Motor neuron (in vitro differentiated cells): ENCODE measurements at regions not wholly inside any gene's neighbourhood (a gene's known extent, or its start where the extent isn't known, plus 50 kb on each side); places are given as distances from the start of the nearest gene placed in this dataset.

ENCODE experiments used
- ATAC-seq, 8 experiments: fragments of 200-7000 bp; cut with Tn5 transposase; replicated peaks in 6 of 8; 2 replicates each; pipeline ENCODE4 v1.8.0; 2021; ENCODE audit warnings: mild to moderate bottlenecking in 8 of 8, moderate library complexity in 8 of 8
- H3K27ac ChIP-seq, 2 donors: fragments of 250-450 bp; sonication (Bioruptor Pico); 2 replicates each; pipeline ENCODE4 v1.9.0; 2021; ENCODE audit warnings: antibody characterized with exemption in 2 of 2, mild to moderate bottlenecking in 2 of 2, moderate library complexity in 1 of 2
- H3K4me1 ChIP-seq, 2 donors: fragments of 250-450 bp; sonication (Bioruptor Pico); replicated peaks in 1 of 2; 2 replicates each; pipeline ENCODE4 v1.6.1; 2021; ENCODE audit warnings: antibody characterized with exemption in 2 of 2, mild to moderate bottlenecking in 2 of 2, moderate library complexity in 1 of 2
- H3K4me3 ChIP-seq, 5 donors: fragments of 250-450 bp; sonication (Bioruptor Pico); 2 replicates each; pipeline ENCODE4 v1.9.0; 2021; ENCODE audit warnings: antibody characterized with exemption in 5 of 5, mild to moderate bottlenecking in 5 of 5, moderate library complexity in 4 of 5
- WGBS, 10 experiments: fragments of 450-650 bp; shearing (Covaris generic); methylation state at CpG; one replicate each; pipeline ENCODE4 v1.0.0; 2022; 5-methylcytosine and 5-hydroxymethylcytosine counted together
- in situ Hi-C, 9 experiments: fragments of 400-800 bp; cut with MboI; loops; one replicate each; pipeline ENCODE4 v1.15.0; 2021; ENCODE audit warnings: low sequenced_read_pairs in 9 of 9, low pct_unique_long_range_greater_than_20kb in 2 of 9; ENCODE audit not compliant: unreplicated experiment in 9 of 9

DNA sequence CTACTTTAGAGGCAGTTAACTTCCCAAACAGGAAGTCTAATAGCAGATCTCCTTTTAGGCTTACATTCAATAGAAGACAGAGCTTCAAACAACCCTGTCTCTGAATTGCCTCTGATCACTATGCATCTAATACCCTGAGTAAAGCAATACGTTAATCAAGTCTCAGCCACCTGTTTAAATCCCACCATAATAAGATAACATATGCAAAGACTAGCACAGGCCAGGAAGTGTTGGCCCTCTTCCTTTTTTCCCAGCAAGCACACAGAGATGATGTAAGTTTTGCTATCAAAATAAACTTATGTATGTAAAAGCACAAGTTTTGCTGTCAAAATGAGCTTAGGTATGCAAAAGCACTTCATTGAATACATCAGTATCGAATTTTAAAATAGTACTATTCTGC lies 385.5 kb downstream of the RND3 start:
- in situ Hi-C loops: no loop called here
- Histone ChIP-seq H3K4me3 (no peak overlapping the region), H3K4me1 (peaks cover 0 to 5% of the 10 kb centered on the region in 2 donors), H3K27ac (no peak overlapping the region)
- 42 to 92% (median 55%) methylated on average over 1 to 2 of the region's 2 CpGs; no CpG with 5 or more reads in 2 of the 10 experiments for WGBS, 10 experiments
- no peak for ATAC-seq

DNA sequence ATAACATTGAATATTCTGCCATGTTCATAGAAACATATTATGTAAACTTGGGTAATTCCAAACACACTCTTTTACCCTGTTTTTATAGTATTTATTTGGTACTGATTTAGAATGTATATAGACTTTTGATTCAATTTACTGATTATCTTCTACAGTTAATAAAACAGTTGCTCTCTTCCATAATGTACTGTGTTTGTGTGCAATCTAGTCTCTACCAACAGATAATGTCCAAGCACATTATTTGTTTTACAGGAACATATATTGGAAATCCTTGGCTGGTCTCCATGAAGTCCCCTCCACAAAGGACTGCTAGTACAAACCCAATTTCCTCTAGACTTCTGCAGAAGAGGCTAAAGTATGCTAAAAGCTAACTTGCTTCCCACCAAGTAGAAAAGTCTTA lies 386.6 kb downstream of the RND3 start:
- Histone ChIP-seq H3K4me3 (no peak overlapping the region), H3K4me1 (peaks cover 0 to 4% of the 10 kb centered on the region in 2 donors), H3K27ac (no peak overlapping the region)
- ATAC-seq: no peak
- in situ Hi-C loops: no loop called here

DNA sequence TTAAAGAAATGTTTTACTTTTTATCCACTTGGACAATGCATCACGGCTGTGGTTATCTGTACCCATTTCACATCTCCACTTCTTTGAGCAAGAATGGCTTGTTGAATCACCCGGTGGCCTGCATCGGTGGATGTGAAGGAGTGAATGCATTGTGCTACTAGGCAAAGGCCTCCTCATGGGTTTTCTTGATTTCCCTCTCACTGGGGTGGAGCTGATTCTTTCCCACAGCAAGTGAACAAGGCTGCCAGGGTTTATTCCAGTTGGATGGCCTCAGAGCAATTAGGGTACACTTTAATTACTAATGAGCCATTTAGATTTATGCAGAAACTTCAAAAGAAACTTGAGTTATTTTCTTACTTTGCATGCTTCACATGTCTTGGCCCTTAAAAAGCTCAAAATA lies 387.1 kb downstream of the RND3 start:
- H3K4me1 ChIP-seq: peaks cover 0 to 4% of the 10 kb centered on the region in 2 donors
- H3K4me3 ChIP-seq: no peak overlapping the region
- H3K27ac ChIP-seq: no peak overlapping the region
- in situ Hi-C loops: no loop called here
- no peak for ATAC-seq
- 89 to 100% (median 100%) methylated on average over 1 to 3 of the region's 3 CpGs; no CpG with 5 or more reads in 3 of the 10 experiments for WGBS, 10 experiments

DNA sequence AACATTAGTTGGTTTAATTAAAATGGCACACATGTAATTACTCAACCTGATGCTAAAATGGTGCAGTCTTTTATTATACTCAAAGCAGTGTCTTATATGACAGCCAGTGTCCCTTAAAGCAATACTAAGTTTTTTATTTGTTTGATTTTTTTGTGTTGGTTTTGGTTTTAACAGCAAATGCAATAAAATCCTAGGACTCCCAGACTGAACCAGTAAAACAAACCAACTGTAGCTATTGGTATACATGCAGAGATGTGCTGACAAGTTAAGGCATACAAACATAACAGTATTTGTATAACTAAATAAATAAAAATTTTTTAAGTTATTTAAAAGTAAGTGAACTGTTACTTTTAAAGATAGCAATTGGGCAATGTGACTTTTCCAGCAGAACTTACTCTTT lies 387.7 kb downstream of the RND3 start:
- in situ Hi-C loops: no loop called here
- peaks cover 0 to 4% of the 10 kb centered on the region in 2 donors for H3K4me1 ChIP-seq
- H3K27ac ChIP-seq: no peak overlapping the region
- H3K4me3 ChIP-seq: no peak overlapping the region
- ATAC-seq: no peak

DNA sequence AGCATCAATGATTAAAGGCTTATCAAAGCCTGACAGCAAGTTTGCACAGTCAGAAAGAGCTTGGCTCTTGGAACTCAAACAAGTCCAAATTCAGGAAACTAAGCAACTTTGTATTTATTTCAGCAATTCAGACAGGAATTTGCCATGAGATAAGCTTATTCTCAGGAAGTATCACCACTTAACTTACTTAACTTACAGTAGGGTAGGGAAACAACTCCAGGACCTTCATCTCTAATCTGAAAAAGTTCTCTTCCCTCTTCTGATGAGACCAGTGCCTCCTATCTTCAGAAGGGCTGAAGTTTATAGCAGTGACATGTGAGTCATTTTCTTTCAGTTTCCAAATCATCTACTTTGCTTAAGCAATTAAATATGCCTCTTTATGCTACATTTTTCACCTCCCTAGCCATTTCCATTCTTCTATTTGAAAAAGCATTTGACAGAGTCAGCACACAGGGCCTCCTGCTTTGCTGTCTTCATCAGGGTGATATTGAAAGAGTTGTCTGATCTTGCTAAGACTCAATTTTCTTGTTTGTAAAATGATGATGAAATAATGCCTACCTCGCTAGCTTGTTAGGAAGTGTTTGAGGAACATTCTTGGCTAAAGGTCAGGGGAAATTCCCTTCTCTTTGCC lies 389.5 kb downstream of the RND3 start:
- 60 to 100% (median 93%) methylated on average over 1 of the region's 1 CpG; no CpG with 5 or more reads in 4 of the 10 experiments for WGBS, 10 experiments
- ATAC-seq: peak in 2 of 8 experiments; percentile 83 to 85
- peaks cover 0 to 4% of the 10 kb centered on the region in 2 donors for H3K4me1 ChIP-seq

DNA sequence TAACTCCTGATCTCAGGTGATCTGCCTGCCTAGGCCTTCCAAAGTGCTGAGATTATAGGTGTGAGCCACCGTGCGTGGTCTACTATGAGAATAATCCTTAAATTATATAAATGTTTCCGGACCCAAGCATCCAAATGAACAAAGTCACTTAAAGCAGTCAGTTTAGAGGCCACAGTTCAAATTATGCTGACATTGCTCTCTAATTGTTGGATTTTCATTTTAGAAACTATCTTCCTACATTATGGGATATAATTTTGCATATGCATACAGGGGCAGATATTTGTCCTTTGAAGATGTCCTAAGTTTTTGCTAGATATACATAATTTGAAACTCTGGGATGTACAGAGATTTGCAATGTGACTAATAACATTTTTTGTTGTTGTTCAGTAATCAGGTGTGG lies 390.1 kb downstream of the RND3 start:
- H3K4me1 ChIP-seq: peaks cover 0 to 4% of the 10 kb centered on the region in 2 donors
- no peak overlapping the region for H3K4me3 ChIP-seq
- WGBS, 10 experiments: 83 to 100% (median 94%) methylated on average over 1 to 3 of the region's 3 CpGs; no CpG with 5 or more reads in 5 of the 10 experiments
- no peak overlapping the region for H3K27ac ChIP-seq
- ATAC-seq: no peak
- in situ Hi-C loops: no loop called here

More for the DNA sequence above, 389.5 kb downstream of the RND3 start:
- H3K4me3 ChIP-seq: no peak overlapping the region
- no peak overlapping the region for H3K27ac ChIP-seq
- in situ Hi-C loops: no loop called here

DNA sequence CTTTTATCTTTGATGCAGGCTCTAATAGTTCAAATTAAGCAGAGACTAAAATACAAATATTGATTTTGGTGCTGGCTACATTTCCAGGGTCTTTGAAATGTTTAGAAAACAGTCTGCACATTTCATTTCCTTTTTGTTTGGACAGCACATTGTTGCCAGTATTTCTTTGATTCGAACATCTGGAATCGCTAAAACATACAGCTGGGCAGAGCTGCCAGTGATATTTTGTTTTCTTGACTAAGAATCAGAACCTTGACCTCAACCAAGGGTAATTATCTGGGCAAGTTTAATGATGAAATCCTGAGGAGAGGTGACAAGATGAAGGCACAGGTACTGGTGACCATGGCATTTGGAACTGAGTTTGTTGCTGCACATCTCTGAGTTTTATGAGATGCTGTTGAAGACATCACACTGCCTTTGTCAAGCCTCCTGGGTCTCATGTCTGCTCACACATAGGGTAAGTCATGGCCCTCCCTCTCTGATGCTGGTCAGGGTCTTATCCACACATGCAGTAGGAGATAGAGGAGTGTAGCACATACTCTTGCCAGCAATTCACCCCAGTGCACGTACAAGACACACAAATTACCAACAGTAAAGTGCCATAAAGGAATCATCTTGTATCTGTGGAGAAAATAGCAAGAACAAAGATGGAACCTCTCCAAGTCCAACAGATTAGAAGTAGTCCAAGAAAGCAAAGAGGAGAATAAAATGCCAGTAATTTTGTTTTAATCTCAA lies 391.9 kb downstream of the RND3 start:
- H3K27ac ChIP-seq: no peak overlapping the region
- peaks cover 0 to 8% of the 10 kb centered on the region in 2 donors for H3K4me1 ChIP-seq
- ATAC-seq: no peak
- in situ Hi-C loops: no loop called here
- WGBS, 10 experiments: 10 to 100% (median 92%) methylated on average over 1 to 3 of the region's 3 CpGs
- no peak overlapping the region for H3K4me3 ChIP-seq

DNA sequence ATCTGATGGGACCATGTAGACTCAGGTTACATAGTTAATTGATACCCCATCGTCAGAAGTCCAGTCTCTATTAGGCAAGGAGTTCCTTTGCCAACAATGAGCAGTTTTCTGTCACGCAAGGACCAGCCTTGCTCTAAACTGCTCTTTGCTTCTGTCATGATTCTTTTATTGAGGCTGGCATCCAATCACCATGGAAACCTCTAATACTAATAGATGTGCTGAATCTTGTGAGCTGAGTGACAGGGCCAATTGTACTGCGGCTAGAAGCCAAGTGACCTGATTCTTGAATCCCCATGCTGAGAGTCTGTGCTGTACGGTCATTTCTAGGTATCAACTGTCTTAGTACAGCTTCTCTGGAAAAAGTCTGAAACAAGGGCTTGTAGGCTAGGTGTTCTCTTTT lies 395.6 kb downstream of the RND3 start:
- in situ Hi-C loops: no loop called here
- peak in 4 of 8 experiments; percentile 18 to 68 (median 27) for ATAC-seq
- peaks cover 0 to 4% of the 10 kb centered on the region in 2 donors for H3K4me1 ChIP-seq
- no peak overlapping the region for H3K4me3 ChIP-seq
- H3K27ac ChIP-seq: no peak overlapping the region
- 67 to 100% (median 90%) methylated on average over 1 to 3 of the region's 4 CpGs; no CpG with 5 or more reads in 2 of the 10 experiments for WGBS, 10 experiments

DNA sequence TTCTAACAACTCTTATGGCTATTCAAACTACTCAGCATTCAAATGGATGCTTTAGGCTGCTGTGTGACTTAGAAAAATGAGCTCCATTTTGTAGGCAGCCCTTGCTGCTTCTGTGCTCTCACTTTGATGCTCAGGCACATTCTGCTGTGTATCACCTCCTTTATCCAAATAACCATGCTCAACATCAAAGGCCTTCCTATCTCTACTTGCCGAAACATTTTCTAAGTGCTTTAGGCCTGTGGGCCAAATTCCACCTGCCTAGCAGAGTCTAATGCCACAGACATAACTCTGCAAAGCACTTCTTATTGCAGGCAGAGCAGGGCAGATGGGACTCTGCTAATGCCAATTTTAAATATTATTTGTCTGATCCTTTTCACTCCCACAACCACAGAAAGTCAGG lies 397.4 kb downstream of the RND3 start:
- ATAC-seq: no peak
- H3K4me1 ChIP-seq: peaks cover 0 to 4% of the 10 kb centered on the region in 2 donors
- H3K4me3 ChIP-seq: no peak overlapping the region
- 67 to 100% (median 93%) methylated on average over 1 of the region's 1 CpG; no CpG with 5 or more reads in 4 of the 10 experiments for WGBS, 10 experiments
- no peak overlapping the region for H3K27ac ChIP-seq
- in situ Hi-C loops: no loop called here

DNA sequence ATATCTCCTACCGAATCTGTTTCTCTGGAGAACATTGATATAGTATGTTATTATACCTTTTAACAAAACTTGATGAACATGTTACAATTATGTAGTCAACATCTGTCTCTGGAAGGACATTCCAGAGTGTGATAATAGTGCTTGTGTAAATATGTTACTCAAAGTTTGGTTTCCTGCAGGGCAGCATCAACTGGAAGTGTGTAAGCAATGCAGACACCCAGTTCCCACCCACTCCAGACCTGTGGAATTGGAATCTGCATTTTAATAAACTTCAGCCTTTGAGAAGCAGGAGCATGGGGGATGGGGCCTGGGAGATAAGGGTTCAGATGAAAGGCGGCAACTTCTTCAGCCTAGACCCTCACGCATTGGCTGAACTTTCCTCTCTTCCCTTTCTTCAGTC lies 398.9 kb downstream of the RND3 start:
- Histone ChIP-seq H3K4me3 (no peak overlapping the region), H3K4me1 (peaks cover 0 to 4% of the 10 kb centered on the region in 2 donors), H3K27ac (no peak overlapping the region)
- in situ Hi-C loops: no loop called here
- ATAC-seq: no peak
- WGBS, 10 experiments: 40 to 100% (median 85%) methylated on average over 1 to 3 of the region's 3 CpGs; no CpG with 5 or more reads in 2 of the 10 experiments

DNA sequence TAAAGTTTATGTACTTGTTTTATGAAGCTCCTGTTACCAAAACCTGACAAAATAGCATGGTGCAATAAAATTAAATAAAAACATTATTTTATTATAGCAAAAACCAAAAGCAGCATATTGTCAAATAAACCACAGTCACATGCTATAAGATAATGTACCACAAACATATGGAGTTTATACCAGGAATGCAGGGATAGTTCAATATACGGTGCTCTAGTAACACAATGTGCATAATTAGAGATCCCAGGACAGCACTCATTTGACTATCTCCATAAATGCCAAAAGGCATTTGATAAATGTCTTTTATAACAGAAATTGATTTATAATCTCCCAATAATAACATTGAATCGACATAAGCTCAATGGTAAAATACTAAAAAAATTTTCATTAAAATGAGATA lies 402.0 kb downstream of the RND3 start:
- Histone ChIP-seq H3K4me1 (peaks cover 2% of the 10 kb centered on the region in 2 donors), H3K4me3 (no peak overlapping the region), H3K27ac (no peak overlapping the region)
- in situ Hi-C loops: no loop called here
- WGBS, 10 experiments: 81 to 100% (median 95%) methylated on average over 1 to 2 of the region's 2 CpGs; no CpG with 5 or more reads in 1 of the 10 experiments
- ATAC-seq: no peak

DNA sequence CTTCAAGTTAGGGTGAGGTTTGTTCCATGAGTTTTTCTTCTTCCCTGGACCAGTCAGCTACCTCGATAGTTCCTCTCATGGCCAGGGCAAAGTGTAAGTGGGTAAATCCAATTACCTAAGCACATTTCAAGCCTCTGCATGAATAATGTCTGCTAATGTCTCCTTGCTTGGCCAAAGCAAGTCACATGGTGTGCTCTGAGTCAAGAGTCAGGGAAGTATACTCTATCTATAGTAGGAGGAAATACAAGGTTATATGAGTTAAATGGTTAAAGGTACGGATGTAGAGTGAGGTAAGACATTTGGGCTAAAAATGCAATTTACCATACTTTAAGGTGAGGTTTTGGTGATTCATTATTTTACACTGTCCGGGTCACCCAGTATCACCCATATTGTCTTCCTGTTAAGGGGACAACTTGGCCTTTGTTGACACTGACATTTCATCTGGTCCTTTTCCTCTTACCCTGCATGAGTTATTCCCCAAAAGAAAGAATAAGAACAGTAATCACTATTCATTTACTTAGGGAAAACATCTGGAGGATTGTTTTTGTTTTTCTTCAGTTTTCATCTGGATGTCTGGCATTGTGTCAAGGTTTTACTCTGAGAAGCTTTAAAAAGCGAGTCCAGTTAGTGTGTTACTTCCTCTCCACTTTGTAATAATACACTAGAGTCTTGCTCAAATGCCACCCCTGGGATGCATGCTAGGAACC lies 405.5 kb downstream of the RND3 start:
- Histone ChIP-seq H3K4me3 (no peak overlapping the region), H3K4me1 (peaks cover 2 to 8% of the 10 kb centered on the region in 2 donors), H3K27ac (no peak overlapping the region)
- in situ Hi-C loops: no loop called here
- WGBS, 10 experiments: 53 to 100% (median 82%) methylated on average over 1 to 4 of the region's 4 CpGs; no CpG with 5 or more reads in 2 of the 10 experiments
- peak in 1 of 8 experiments; percentile 13 for ATAC-seq

DNA sequence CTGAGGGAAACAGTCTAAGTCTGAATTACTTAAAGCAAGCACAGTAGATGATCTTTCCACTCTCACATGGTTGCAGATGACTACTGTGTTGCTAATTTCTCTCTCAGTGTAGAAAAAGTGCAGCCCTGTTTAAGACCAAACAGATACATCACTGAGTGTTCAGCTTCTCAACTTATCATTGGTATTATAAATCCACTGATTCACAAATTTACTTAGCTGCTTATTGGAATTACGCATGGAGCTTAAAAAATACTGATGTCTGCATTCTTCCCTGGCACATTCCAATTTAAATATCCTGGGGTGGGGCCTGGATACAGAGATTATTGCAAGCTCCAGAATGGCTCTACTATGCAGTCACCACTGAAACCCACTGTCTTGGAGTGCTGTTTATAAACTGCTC lies 411.2 kb downstream of the RND3 start:
- Histone ChIP-seq H3K27ac (no peak overlapping the region), H3K4me1 (peaks cover 2 to 8% of the 10 kb centered on the region in 2 donors), H3K4me3 (no peak overlapping the region)
- ATAC-seq: peak in 7 of 8 experiments; percentile 60 to 70 (median 68)
- WGBS, 10 experiments: 0 to 100% (median 86%) methylated on average over 1 of the region's 1 CpG; no CpG with 5 or more reads in 3 of the 10 experiments
- in situ Hi-C loops: no loop called here
